ENCODE measurements at regions not wholly inside any gene's neighbourhood (a gene's known extent, or its start where the extent isn't known, plus 50 kb on each side); places are given as distances from the start of the nearest gene placed in this dataset.

- TF ChIP-seq CTCF (IDR thresholded peaks at IDR 0.05; ENCODE audit: unreplicated experiment): no peak
- H3K9me3 Mint-ChIP-seq (ENCODE audit: low read depth): no peaks in the 10 kb centered on the region
- no peak overlapping the region for H3K27ac Mint-ChIP-seq
- H3K4me1 Mint-ChIP-seq (ENCODE audit: low read depth): peaks cover 9% of the 10 kb centered on the region
- no peaks in the 10 kb centered on the region for H3K36me3 Mint-ChIP-seq (ENCODE audit: insufficient read depth)
- no peak overlapping the region for H3K4me3 Mint-ChIP-seq (ENCODE audit: low read depth)
- H3K27me3 Mint-ChIP-seq: no peaks in the 10 kb centered on the region
- no peak for DNase-seq (ENCODE audit: low spot score, unreplicated experiment)
Measured at GRCh38 chr3:63032881-63033280, 157.7 kb upstream of the CADPS start.

DNA sequence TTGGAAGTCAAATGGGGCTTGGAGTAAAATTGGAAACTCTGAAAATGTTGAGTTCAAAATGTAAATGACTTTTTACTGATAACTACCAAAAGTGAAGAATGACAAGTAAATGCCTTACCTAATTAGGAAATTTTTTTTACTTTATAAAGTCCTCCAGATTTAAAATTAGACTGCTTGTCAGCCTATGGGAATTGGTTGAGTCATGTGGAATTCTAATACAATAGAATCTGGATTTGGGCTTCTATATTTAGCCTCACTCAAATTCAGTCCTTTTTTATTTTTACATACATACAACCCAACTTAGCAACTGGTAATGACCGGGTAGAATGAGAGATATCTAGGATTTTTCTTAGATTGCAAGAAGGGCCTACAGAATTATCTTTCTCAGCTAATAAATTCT lies 158.9 kb upstream of the CADPS start:
- no peak for TF ChIP-seq CTCF (IDR thresholded peaks at IDR 0.05; ENCODE audit: unreplicated experiment)
- Mint-ChIP-seq H3K36me3 (ENCODE audit: insufficient read depth) (no peaks in the 10 kb centered on the region), H3K27ac (no peak overlapping the region), H3K4me1 (ENCODE audit: low read depth) (peaks cover 9% of the 10 kb centered on the region), H3K4me3 (ENCODE audit: low read depth) (no peak overlapping the region), H3K9me3 (ENCODE audit: low read depth) (no peaks in the 10 kb centered on the region), H3K27me3 (no peaks in the 10 kb centered on the region)
- DNase-seq (ENCODE audit: low spot score, unreplicated experiment): no peak

- Mint-ChIP-seq H3K27ac (no peak overlapping the region), H3K9me3 (ENCODE audit: low read depth) (no peaks in the 10 kb centered on the region), H3K4me1 (ENCODE audit: low read depth) (peaks cover 3% of the 10 kb centered on the region), H3K4me3 (ENCODE audit: low read depth) (no peak overlapping the region), H3K27me3 (no peaks in the 10 kb centered on the region), H3K36me3 (ENCODE audit: insufficient read depth) (no peaks in the 10 kb centered on the region)
- no peak for DNase-seq (ENCODE audit: low spot score, unreplicated experiment)
- no peak for TF ChIP-seq CTCF (IDR thresholded peaks at IDR 0.05; ENCODE audit: unreplicated experiment)
Measured at GRCh38 chr3:63037116-63037515, 161.9 kb upstream of the CADPS start.

GRCh38 chr3:63042833-63043232 lies 167.6 kb upstream of the CADPS start:
- DNase-seq (ENCODE audit: low spot score, unreplicated experiment): no peak
- Mint-ChIP-seq H3K36me3 (ENCODE audit: insufficient read depth) (no peaks in the 10 kb centered on the region), H3K4me1 (ENCODE audit: low read depth) (peaks cover 6% of the 10 kb centered on the region), H3K27ac (no peak overlapping the region), H3K27me3 (no peaks in the 10 kb centered on the region), H3K4me3 (ENCODE audit: low read depth) (no peak overlapping the region), H3K9me3 (ENCODE audit: low read depth) (peaks cover 8% of the 10 kb centered on the region)
- no peak for TF ChIP-seq CTCF (IDR thresholded peaks at IDR 0.05; ENCODE audit: unreplicated experiment)

- H3K27me3 Mint-ChIP-seq: no peaks in the 10 kb centered on the region
- H3K4me3 Mint-ChIP-seq (ENCODE audit: low read depth): no peak overlapping the region
- peaks cover 8% of the 10 kb centered on the region for H3K9me3 Mint-ChIP-seq (ENCODE audit: low read depth)
- H3K4me1 Mint-ChIP-seq (ENCODE audit: low read depth): peaks cover 6% of the 10 kb centered on the region
- no peak for TF ChIP-seq CTCF (IDR thresholded peaks at IDR 0.05; ENCODE audit: unreplicated experiment)
- no peak for DNase-seq (ENCODE audit: low spot score, unreplicated experiment)
- no peak overlapping the region for H3K27ac Mint-ChIP-seq
- no peaks in the 10 kb centered on the region for H3K36me3 Mint-ChIP-seq (ENCODE audit: insufficient read depth)
Measured at GRCh38 chr3:63043631-63044030, 168.4 kb upstream of the CADPS start.
